GM21723 (cell line): ENCODE measurements at regions not wholly inside any gene's neighbourhood (a gene's known extent, or its start where the extent isn't known, plus 50 kb on each side); places are given as distances from the start of the nearest gene placed in this dataset.
"Not testable (repeated sequence)": the region's sequence is repeated elsewhere in the genome, so short reads cannot be mapped to it uniquely, and the experiment has no call there.

Experiments
- ATAC-seq: cut with Tn5 transposase; IDR thresholded peaks from one replicate; pipeline ENCODE4 v1.9.1; 2021; ENCODE audit warnings: mild to moderate bottlenecking, moderate library complexity; ENCODE audit not compliant: unreplicated experiment

GRCh38 chr5:96483878-96484277, 50.8 kb upstream of the PCSK1 start:
- ATAC-seq, result no peak

DNA sequence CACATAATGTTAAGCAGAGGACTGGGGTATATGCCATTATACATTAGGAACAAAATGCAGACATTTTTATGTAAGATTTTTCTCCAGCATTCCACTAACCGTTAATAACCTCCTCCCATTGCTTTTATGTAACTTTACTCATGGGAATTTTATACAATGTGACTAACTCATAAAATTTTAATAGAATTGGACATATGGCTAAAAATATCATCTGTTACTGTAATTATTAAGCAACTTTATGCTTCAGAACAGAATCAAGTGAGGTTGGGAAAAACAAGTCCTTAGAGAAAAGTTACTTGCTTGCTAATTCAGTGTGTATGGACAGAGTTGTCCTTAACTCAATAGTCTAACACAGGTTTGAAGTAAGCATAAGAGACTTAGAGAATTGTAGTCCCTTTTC, 54.8 kb upstream of the PCSK1 start:
- no peak for ATAC-seq

DNA sequence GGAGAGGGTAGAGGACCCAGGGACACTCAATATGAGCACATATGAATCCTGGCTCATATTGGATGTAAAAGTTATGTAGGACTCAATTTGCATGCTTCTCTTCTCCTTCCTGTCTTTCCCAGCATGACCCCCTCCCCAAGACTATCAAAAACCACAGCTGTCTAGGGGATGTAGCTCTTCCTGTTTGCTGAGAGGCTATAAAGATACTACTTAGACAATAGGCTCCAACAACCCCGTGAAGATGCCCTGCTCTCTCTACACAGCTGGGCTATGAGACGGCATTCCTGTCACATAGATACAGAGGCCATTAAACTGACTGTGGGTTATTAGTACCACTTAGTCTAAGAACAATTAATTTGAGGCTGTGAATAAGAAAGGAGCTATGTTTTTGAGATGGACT, 56.5 kb upstream of the PCSK1 start:
- no peak for ATAC-seq

- ATAC-seq, result no peak
Observed at GRCh38 chr5:96492459-96493047, 59.5 kb upstream of the PCSK1 start.

GRCh38 chr5:96493219-96493790, 60.3 kb upstream of the PCSK1 start:
- no peak for ATAC-seq

DNA sequence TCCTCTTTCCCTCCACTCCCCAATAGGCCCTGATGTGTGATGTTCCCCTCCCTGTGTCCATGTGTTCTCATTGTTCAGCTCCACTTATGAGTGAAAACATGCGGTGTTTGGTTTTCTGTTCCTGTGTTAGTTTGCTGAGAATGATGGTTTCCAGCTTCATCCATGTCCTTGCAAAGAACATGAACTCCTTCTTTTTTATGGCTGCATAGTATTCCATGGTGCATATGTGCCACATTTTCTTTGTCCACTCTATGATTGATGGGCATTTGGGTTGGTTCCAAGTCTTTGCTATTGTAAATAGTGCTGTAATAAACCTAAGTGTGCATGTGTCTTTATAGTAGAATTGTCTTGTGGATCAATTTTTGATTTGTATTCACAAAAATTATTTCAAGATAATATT, 62.4 kb upstream of the PCSK1 start:
- not testable (repeated sequence) for ATAC-seq

DNA sequence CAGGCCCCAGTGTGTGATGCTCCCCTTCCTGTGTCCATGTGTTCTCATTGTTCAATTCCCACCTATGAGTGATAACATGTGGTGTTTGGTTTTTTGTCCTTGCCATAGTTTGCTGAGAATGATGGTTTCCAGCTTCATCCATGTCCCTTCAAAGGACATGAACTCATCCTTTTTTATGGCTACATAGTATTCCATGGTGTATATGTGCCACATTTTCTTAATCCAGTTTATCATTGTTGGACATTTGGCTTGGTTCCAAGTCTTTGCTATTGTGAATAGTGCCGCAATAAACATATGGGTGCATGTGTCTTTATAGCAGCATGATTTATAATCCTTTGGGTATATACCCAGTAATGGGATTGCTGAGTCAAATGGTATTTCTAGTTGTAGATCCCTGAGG, 64.0 kb upstream of the PCSK1 start:
- not testable (repeated sequence) for ATAC-seq

GRCh38 chr5:96499753-96500345, 66.8 kb upstream of the PCSK1 start:
- ATAC-seq, result no peak

DNA sequence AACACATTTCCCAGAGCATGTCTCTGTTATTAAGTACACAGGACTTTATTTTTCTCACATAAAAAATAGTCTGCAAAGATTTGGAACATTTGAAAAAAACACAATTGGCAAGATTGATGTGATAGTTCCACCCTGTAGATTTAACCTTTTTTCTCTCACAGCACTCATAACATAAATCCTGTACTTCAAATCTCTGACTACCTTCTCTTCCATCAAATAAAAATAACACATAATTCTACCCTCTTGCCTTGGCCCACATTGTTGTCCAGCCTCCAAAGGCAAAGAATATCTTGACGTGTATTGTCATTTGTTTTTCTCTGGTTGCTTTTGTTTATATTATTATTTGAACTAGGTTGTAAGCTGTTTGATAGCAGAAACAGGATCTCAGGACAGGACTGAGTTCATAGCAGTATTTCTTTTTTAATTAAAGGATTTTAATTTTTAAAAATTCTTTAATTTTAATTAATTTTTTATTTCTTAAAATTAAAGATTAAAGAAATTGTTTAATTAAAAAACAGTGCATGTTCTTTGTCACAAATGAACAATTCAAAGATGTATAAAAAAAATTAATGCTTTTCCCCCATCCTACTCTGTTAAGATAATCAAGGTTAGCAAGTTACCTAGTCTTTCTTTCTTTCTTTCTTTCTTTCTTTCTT, 69.1 kb upstream of the PCSK1 start:
- no peak for ATAC-seq

DNA sequence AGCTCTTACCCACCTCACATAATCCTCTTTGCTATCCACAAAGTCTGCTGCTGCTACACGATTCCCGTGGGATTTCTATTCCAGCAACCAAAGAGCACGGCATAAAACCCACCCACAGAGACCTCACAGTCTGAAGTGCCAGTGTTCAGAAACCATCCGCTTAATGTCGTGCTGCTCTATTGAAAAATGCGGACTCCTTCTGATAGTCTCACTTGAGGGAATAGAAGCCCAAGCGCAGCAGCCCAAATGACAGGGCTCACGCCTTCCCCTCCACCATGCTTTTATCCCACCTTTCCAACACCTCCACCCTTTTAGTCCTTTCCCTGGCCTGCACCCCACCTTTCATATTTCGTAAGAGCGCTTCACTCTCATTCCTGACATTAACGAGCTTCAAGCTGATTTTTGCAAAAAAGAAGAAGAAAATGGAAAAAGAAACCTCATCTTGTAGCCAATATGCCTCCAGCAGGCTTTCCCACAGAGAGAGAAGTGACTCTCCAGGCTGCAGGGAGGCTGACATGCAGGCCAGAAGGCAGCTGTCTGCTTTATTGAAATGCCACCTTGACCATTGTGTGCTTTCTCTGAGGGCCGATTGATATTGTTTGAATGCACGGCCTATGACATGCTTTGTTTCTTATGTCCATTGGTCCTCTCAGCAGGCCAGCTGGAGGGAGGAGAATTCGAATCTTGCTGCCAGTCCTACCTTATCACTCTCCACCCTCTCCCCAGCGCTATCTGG, 70.6 kb upstream of the PCSK1 start:
- ATAC-seq, result no peak

DNA sequence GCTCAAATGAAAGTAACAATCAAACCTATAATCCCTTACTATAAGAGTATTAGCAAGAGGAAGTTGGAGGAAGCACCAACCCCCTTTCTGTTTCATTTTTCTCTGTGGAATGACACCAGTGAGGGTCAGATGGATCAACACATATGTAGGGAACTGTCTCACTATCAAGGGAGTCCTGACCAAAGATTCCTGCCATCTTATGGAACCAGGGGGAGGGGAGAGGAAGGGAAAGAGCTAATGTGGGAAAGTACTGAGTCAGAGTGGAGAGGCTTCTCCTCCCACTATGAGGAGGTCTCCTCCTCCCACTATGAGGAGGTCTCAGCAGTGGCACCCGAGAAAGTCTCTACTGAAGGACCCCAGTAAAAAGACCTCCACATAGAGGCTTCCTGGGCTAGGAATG, 73.3 kb upstream of the PCSK1 start:
- ATAC-seq, result no peak

GRCh38 chr5:96506866-96507527, 73.9 kb upstream of the PCSK1 start:
- ATAC-seq, result no peak

GRCh38 chr5:96509316-96509715, 76.3 kb upstream of the PCSK1 start:
- ATAC-seq, result no peak

GRCh38 chr5:96509721-96510350, 76.8 kb upstream of the PCSK1 start:
- ATAC-seq, result no peak

DNA sequence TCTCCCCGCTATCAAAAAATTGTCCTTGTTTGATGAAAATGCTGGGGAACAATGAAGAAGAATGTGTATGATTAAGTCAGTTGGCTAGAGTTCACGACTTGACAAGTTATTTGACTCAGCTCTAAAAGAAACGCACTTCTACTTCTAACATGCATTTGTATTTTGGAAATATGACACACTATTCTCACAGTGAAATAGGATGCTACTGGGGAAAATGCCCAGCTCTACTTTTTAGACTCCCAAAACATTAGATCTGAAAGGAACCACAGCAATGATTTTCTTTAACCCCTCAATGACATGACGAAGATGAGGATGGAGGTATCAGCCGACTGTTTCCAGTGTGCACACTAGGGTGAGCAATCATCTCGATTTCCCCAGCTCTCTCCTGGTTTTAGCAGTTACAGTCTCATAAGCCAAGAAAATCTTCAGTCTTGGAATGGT, 83.6 kb upstream of the PCSK1 start:
- ATAC-seq, result no peak

GRCh38 chr5:96517295-96517694, 84.2 kb upstream of the PCSK1 start:
- ATAC-seq, result no peak

DNA sequence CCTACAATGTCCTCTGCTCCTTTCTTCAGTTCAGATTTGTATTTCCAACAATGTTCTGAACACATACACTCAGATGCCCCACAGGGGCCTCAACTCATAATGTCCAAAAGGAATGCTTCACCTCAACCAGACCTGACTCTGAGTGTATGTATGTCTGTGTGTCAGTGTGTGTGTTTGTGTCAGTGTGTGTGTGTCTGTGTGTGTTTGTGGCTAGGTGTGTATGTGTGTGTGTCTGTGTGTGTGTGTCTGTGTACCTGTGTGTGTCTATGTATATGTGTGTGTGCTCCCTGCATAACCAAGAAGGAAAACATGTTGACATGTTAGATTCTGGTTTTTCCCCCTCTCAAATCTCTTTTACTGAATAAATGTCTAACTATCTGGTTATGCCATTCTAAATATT, 87.3 kb upstream of the PCSK1 start:
- no peak for ATAC-seq

DNA sequence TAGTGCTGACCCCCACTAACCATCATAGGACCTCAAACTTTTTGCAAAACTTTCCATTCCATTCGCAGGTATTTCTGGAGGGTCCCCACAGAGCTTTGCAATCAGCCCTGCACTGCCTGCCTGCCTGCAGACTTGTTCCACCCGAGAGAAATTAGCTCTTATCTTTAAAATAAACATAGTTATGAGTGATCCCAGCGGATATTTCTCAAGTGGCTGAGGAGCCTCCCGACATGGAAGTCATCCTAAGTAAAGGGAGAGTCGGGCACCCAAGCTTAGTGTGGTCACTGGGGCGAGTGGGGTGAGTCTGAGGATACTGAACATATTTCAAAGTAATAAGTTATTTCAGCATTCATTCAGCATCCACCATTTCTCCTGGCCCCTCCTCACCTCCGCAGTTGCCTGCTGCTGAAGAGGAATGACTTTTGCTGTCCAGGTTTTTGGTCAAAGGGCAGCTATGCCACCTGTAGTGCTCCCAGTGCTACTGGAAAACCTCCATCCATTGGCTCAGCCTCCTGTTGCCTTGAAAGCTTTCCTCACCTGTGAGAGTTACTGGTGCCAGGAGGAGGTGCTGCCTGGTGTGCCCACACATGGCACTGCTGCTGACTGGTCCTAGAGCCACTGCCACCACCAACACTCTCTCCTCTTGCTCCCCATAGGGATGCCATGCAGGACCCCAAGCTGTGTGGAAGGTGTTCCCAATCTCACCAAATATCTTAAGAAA, 89.7 kb upstream of the PCSK1 start:
- ATAC-seq, result no peak

GRCh38 chr5:96527768-96528661, 95.0 kb upstream of the PCSK1 start:
- no peak for ATAC-seq
